ENCODE measurements at regions not wholly inside any gene's neighbourhood (a gene's known extent, or its start where the extent isn't known, plus 50 kb on each side); places are given as distances from the start of the nearest gene placed in this dataset.
"Not testable (repeated sequence)": the region's sequence is repeated elsewhere in the genome, so short reads cannot be mapped to it uniquely, and the experiment has no call there.

DNA sequence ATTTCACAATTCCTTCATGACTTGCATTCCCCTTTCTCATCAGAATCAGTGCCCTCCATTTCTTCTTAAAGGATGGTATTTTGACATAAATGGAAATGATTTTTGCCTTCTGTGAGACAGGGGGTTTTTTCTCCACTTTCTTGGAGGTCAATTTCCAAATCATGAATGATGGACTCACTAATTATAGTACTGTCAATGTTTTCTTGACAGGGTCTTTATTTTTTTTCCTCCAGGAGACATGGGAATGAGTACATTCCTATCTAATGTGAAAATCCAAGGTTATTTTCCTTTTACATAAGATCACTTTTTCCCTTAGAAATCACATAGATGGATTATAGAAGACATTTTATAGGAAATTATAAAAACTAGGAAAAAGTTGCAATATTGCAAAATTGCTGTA, 141.7 kb downstream of the SPATA31A6 start:
- not testable (repeated sequence) for H4K8ac ChIP-seq (ENCODE audit: low read depth, low read length); H3K14ac ChIP-seq (ENCODE audit: low read length); H3K27me3 ChIP-seq (ENCODE audit: control insufficient read depth in 3 of 3, insufficient read depth in 3 of 3, low read depth in 1 of 3, low read length in 3 of 3); DNase-seq (ENCODE audit: low spot score); H3K4ac ChIP-seq (ENCODE audit: low read length); H3K27ac ChIP-seq (replicated peaks; ENCODE audit: low read length); H3K18ac ChIP-seq (ENCODE audit: low read length); H3K9me3 ChIP-seq (replicated peaks in 1 of 2; ENCODE audit: control insufficient read depth in 2 of 2, insufficient read depth in 1 of 2, low read depth in 1 of 2, low read length in 2 of 2); H3K9ac ChIP-seq (ENCODE audit: low read depth, low read length, poor library complexity); H2BK120ac ChIP-seq (ENCODE audit: low read depth, low read length); H3K4me1 ChIP-seq (ENCODE audit: control insufficient read depth in 2 of 2, insufficient read depth in 1 of 2, low read depth in 1 of 2, low read length in 2 of 2); H3K79me1 ChIP-seq (ENCODE audit: low read depth, low read length); H4K91ac ChIP-seq (ENCODE audit: low read depth, low read length, poor library complexity); H2AFZ ChIP-seq (ENCODE audit: low read length); H3K36me3 ChIP-seq (replicated peaks in 1 of 2; ENCODE audit: control insufficient read depth in 2 of 2, insufficient read depth in 2 of 2, low read length in 2 of 2); H2BK12ac ChIP-seq (ENCODE audit: low read length); H3K4me3 ChIP-seq (ENCODE audit: low read length in 2 of 2); H3K4me2 ChIP-seq (ENCODE audit: insufficient read depth, low read length, poor library complexity, severe bottlenecking); H2BK15ac ChIP-seq (ENCODE audit: low read length); H2AK5ac ChIP-seq (ENCODE audit: low read depth, low read length); H2BK5ac ChIP-seq (ENCODE audit: low read length); H3K23ac ChIP-seq (ENCODE audit: low read depth, low read length, poor library complexity)

DNA sequence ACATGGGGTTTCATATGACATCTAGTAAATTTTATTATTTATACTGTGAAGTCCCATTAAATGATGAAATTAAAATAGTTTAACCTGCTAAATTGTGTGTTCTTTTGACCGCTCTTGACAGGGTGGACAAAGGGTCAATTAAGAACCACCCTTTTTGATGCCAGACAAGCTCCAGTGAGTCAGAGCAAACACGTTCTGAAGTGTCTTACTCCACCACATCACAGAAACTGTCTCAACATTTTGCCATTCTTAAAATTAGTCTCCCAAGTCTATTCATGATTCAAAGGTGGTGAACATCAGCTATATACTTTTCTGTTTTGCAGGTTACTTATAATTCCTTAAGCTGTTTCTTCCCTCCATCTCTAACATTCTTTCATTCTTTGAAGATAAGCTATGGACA, 142.1 kb downstream of the SPATA31A6 start:
- WGBS, 2 donors (ENCODE audit: extremely low coverage in 2 of 2, insufficient read length in 2 of 2, insufficient replicate concordance in 1 of 2), result no CpG with 5 or more reads among the region's 2 CpGs
- H4K8ac ChIP-seq (ENCODE audit: low read depth, low read length), result not testable (repeated sequence)

GRCh38 chr9:42326482-42326881, 143.0 kb downstream of the SPATA31A6 start:
- not testable (repeated sequence) for DNase-seq (ENCODE audit: low spot score); H2AFZ ChIP-seq (ENCODE audit: low read length); H4K91ac ChIP-seq (ENCODE audit: low read depth, low read length, poor library complexity); H3K4me1 ChIP-seq (ENCODE audit: control insufficient read depth in 2 of 2, insufficient read depth in 1 of 2, low read depth in 1 of 2, low read length in 2 of 2); H3K4me2 ChIP-seq (ENCODE audit: insufficient read depth, low read length, poor library complexity, severe bottlenecking); H3K18ac ChIP-seq (ENCODE audit: low read length); H3K9ac ChIP-seq (ENCODE audit: low read depth, low read length, poor library complexity); H2BK5ac ChIP-seq (ENCODE audit: low read length); H3K27me3 ChIP-seq (ENCODE audit: control insufficient read depth in 3 of 3, insufficient read depth in 3 of 3, low read depth in 1 of 3, low read length in 3 of 3); H4K8ac ChIP-seq (ENCODE audit: low read depth, low read length); H2BK12ac ChIP-seq (ENCODE audit: low read length); H2AK5ac ChIP-seq (ENCODE audit: low read depth, low read length); H3K9me3 ChIP-seq (replicated peaks in 1 of 2; ENCODE audit: control insufficient read depth in 2 of 2, insufficient read depth in 1 of 2, low read depth in 1 of 2, low read length in 2 of 2); H3K14ac ChIP-seq (ENCODE audit: low read length); H3K27ac ChIP-seq (replicated peaks; ENCODE audit: low read length); H3K4ac ChIP-seq (ENCODE audit: low read length); H3K23ac ChIP-seq (ENCODE audit: low read depth, low read length, poor library complexity); H3K79me1 ChIP-seq (ENCODE audit: low read depth, low read length); H2BK120ac ChIP-seq (ENCODE audit: low read depth, low read length); H3K4me3 ChIP-seq (ENCODE audit: low read length in 2 of 2); H2BK15ac ChIP-seq (ENCODE audit: low read length); H3K36me3 ChIP-seq (replicated peaks in 1 of 2; ENCODE audit: control insufficient read depth in 2 of 2, insufficient read depth in 2 of 2, low read length in 2 of 2)
- no CpG with 5 or more reads among the region's 2 CpGs for WGBS, 2 donors (ENCODE audit: extremely low coverage in 2 of 2, insufficient read length in 2 of 2, insufficient replicate concordance in 1 of 2)

More for the DNA sequence above, 142.1 kb downstream of the SPATA31A6 start:
- H2BK12ac ChIP-seq (ENCODE audit: low read length); H2BK15ac ChIP-seq (ENCODE audit: low read length); H3K4me1 ChIP-seq (ENCODE audit: control insufficient read depth in 2 of 2, insufficient read depth in 1 of 2, low read depth in 1 of 2, low read length in 2 of 2); H3K14ac ChIP-seq (ENCODE audit: low read length); H3K4ac ChIP-seq (ENCODE audit: low read length); H4K91ac ChIP-seq (ENCODE audit: low read depth, low read length, poor library complexity); H3K4me2 ChIP-seq (ENCODE audit: insufficient read depth, low read length, poor library complexity, severe bottlenecking); H2BK5ac ChIP-seq (ENCODE audit: low read length); H2AFZ ChIP-seq (ENCODE audit: low read length); H3K9me3 ChIP-seq (replicated peaks in 1 of 2; ENCODE audit: control insufficient read depth in 2 of 2, insufficient read depth in 1 of 2, low read depth in 1 of 2, low read length in 2 of 2); H3K36me3 ChIP-seq (replicated peaks in 1 of 2; ENCODE audit: control insufficient read depth in 2 of 2, insufficient read depth in 2 of 2, low read length in 2 of 2); H2AK5ac ChIP-seq (ENCODE audit: low read depth, low read length); H3K23ac ChIP-seq (ENCODE audit: low read depth, low read length, poor library complexity); H3K27ac ChIP-seq (replicated peaks; ENCODE audit: low read length); H3K9ac ChIP-seq (ENCODE audit: low read depth, low read length, poor library complexity); H3K79me1 ChIP-seq (ENCODE audit: low read depth, low read length); H3K27me3 ChIP-seq (ENCODE audit: control insufficient read depth in 3 of 3, insufficient read depth in 3 of 3, low read depth in 1 of 3, low read length in 3 of 3); H3K4me3 ChIP-seq (ENCODE audit: low read length in 2 of 2); DNase-seq (ENCODE audit: low spot score); H3K18ac ChIP-seq (ENCODE audit: low read length); H2BK120ac ChIP-seq (ENCODE audit: low read depth, low read length): not testable (repeated sequence)

DNA sequence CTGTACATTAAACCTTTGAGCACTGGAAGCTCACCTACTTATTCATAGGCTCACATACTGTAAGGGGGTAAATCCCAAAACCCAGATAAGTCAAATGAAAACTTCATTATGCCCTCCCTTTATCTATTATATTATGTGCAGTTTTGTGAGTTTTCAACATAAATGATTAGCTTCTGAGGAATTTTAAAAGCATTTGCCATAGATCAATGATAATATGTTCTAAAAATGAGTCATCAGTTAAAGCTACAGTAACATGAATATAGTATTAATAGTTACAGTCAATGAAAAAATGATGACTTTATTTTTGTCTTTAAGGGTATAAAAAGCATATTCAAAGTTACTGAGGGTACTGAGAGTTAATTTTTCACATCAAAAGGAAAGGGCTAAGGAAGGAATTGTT, 151.9 kb downstream of the SPATA31A6 start:
- not testable (repeated sequence) for H4K91ac ChIP-seq (ENCODE audit: low read depth, low read length, poor library complexity); H3K4ac ChIP-seq (ENCODE audit: low read length); H3K23ac ChIP-seq (ENCODE audit: low read depth, low read length, poor library complexity); H3K4me2 ChIP-seq (ENCODE audit: insufficient read depth, low read length, poor library complexity, severe bottlenecking); DNase-seq (ENCODE audit: low spot score); H3K4me1 ChIP-seq (ENCODE audit: control insufficient read depth in 2 of 2, insufficient read depth in 1 of 2, low read depth in 1 of 2, low read length in 2 of 2); H2AK5ac ChIP-seq (ENCODE audit: low read depth, low read length); H3K79me1 ChIP-seq (ENCODE audit: low read depth, low read length); H3K4me3 ChIP-seq (ENCODE audit: low read length in 2 of 2); H3K27ac ChIP-seq (replicated peaks; ENCODE audit: low read length); H3K36me3 ChIP-seq (replicated peaks in 1 of 2; ENCODE audit: control insufficient read depth in 2 of 2, insufficient read depth in 2 of 2, low read length in 2 of 2); H3K9ac ChIP-seq (ENCODE audit: low read depth, low read length, poor library complexity); H4K8ac ChIP-seq (ENCODE audit: low read depth, low read length); H3K18ac ChIP-seq (ENCODE audit: low read length); H2BK12ac ChIP-seq (ENCODE audit: low read length); H2BK15ac ChIP-seq (ENCODE audit: low read length); H3K9me3 ChIP-seq (replicated peaks in 1 of 2; ENCODE audit: control insufficient read depth in 2 of 2, insufficient read depth in 1 of 2, low read depth in 1 of 2, low read length in 2 of 2); H2BK5ac ChIP-seq (ENCODE audit: low read length); H2BK120ac ChIP-seq (ENCODE audit: low read depth, low read length); H3K27me3 ChIP-seq (ENCODE audit: control insufficient read depth in 3 of 3, insufficient read depth in 3 of 3, low read depth in 1 of 3, low read length in 3 of 3); H2AFZ ChIP-seq (ENCODE audit: low read length); H3K14ac ChIP-seq (ENCODE audit: low read length)

Data from neuronal stem cell (in vitro differentiated cells).